ENCODE measurements at regions not wholly inside any gene's neighbourhood (a gene's known extent, or its start where the extent isn't known, plus 50 kb on each side); places are given as distances from the start of the nearest gene placed in this dataset.

DNA sequence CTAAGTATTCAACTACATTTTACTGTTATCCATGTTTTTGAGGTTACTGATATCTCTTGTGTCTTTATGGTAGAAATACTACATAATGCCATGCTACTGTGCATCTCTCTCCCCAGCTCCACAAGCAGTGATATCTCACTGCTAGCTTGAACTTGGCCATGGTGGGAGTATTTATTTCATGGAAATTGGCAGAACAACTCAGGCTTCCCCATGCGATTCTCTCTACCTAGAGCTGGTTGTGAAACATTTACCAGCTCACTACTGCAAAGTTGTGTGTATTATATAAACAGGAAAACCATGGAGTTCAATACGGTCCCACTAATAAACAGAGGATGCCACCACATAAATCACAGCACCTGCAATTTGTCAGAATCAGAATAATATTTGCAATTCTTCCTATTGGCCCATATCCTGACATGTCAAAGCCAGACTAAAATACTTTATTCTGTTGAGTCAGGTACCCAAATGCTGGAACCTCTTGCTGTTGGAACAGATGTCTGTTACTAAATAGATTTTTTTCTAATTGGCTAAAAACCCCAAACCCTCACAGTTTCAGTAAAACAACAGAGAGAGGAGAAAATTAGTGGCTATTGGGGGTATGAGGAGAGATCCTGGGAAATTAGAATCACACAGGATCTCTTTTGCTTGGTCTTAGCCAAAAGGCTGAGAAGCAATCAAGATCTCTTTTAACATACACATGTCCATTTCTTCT lies 91.4 kb upstream of the SLC10A2 start:
- TF ChIP-seq, protein P1, sequence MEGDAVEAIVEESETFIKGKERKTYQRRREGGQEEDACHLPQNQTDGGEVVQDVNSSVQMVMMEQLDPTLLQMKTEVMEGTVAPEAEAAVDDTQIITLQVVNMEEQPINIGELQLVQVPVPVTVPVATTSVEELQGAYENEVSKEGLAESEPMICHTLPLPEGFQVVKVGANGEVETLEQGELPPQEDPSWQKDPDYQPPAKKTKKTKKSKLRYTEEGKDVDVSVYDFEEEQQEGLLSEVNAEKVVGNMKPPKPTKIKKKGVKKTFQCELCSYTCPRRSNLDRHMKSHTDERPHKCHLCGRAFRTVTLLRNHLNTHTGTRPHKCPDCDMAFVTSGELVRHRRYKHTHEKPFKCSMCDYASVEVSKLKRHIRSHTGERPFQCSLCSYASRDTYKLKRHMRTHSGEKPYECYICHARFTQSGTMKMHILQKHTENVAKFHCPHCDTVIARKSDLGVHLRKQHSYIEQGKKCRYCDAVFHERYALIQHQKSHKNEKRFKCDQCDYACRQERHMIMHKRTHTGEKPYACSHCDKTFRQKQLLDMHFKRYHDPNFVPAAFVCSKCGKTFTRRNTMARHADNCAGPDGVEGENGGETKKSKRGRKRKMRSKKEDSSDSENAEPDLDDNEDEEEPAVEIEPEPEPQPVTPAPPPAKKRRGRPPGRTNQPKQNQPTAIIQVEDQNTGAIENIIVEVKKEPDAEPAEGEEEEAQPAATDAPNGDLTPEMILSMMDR (IDR thresholded peaks at IDR 0.05) = no peak
- TF ChIP-seq POLR2A (IDR thresholded peaks at IDR 0.05) = no peak
